Astrocyte of the cerebellum (primary cell): ENCODE measurements at regions not wholly inside any gene's neighbourhood (a gene's known extent, or its start where the extent isn't known, plus 50 kb on each side); places are given as distances from the start of the nearest gene placed in this dataset.

Experiments
- DNase-seq: peaks from one replicate; pipeline ENCODE4 v3.0.0-alpha.2; 2011; ENCODE audit warnings: low read depth
- H3K4me3 ChIP-seq: 2 replicates; pipeline ENCODE4 v1.5.1; 2011; ENCODE audit warnings: mild to moderate bottlenecking, low read depth, low read length, moderate library complexity
- in situ Hi-C: cut with HindIII; loops from 2 replicates; pipeline ENCODE4 v1.10.0; 2017; ENCODE audit warnings: low sequenced_read_pairs
- TF ChIP-seq, protein P1 (sequence below): IDR thresholded peaks from 2 replicates; pipeline ENCODE4 v1.5.1; 2012; ENCODE audit warnings: low read length, low read depth, moderate library complexity, mild to moderate bottlenecking; ENCODE audit errors: missing control alignments

DNA sequence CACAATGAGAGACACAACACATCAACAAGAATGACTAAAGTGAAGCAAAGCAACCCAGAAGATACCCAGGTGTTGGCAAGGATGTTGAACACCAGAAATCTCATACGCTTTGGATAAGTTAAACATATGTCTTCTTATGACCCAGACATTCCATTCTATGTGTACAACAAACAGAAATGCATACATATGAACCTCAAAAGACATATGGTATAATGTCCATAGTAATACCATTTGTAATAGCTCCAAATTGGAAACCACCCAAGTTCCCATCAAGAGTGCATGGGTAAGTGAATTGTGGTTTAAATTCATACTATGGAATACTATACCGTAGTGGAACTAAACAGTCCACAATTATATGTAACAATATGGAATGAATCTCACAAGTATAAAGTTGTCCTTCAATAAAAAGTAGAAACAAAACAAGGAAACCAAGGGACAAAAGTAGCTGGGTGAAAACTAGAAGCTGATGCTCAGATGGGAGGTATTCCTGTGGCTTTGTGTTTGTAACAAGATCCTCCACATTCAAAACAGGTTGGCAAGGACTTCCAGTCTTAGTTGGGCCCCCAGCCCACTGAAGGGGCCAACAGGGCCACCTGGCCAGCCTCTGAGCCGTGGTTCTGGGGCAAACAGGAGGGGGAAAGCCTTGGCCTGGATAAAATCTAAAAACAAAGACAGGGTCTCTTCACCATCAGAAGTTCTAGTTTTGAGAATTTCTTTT is 171.8 kb upstream of the PITX1 start:
- in situ Hi-C loops, result no loop called here
- H3K4me3 ChIP-seq, result no peak overlapping the region
- DNase-seq, result no peak
- TF ChIP-seq, protein P1, sequence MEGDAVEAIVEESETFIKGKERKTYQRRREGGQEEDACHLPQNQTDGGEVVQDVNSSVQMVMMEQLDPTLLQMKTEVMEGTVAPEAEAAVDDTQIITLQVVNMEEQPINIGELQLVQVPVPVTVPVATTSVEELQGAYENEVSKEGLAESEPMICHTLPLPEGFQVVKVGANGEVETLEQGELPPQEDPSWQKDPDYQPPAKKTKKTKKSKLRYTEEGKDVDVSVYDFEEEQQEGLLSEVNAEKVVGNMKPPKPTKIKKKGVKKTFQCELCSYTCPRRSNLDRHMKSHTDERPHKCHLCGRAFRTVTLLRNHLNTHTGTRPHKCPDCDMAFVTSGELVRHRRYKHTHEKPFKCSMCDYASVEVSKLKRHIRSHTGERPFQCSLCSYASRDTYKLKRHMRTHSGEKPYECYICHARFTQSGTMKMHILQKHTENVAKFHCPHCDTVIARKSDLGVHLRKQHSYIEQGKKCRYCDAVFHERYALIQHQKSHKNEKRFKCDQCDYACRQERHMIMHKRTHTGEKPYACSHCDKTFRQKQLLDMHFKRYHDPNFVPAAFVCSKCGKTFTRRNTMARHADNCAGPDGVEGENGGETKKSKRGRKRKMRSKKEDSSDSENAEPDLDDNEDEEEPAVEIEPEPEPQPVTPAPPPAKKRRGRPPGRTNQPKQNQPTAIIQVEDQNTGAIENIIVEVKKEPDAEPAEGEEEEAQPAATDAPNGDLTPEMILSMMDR, result no peak

DNA sequence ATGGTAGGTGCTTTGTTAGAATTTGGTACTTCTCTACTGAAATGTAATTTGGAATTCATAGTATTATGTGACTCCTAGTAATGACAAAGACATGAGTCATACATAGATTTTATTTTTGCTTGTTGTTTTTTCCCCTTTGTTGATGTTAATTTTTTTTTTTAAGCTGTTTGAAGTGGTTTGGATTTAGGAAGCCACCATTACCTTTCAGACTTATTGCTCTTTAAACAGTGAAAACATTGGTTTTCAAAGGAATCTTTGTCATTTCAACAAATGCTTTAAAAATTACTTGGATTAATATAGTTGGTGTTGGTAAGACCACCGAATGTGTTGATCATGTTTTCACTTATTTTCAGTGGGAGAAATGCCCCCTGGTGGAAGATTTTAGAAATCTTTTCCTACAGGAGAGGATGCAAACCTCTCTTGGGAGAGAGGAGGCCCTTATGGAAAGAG is 170.1 kb upstream of the PITX1 start:
- in situ Hi-C loops, result no loop called here
- no peak overlapping the region for H3K4me3 ChIP-seq
- peak; percentile 5 for DNase-seq
- TF ChIP-seq, protein P1, result peak; percentile 40

DNA sequence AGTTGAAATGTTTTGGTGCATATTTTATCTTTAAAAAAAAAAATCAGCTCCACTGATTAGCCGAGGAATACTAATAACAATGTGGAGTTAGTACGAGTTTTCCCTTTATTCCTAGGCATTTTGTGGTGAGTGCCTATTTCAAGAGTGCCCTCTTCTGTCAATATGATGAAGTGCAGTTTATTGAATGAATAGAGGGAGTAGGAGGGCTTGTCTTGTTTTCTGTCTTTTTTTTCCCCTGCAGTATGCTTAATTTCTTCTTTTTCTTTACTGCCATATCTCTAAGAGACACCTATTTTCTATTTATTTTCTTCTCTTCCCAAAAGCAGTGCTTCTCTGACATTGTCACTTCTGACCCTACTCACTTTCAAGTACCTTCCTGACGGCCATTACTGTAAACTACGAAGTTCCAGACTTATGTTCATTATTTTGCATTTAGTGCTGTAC is 169.6 kb upstream of the PITX1 start:
- in situ Hi-C loops, result no loop called here
- TF ChIP-seq, protein P1, result peak; percentile 26
- no peak for DNase-seq
- no peak overlapping the region for H3K4me3 ChIP-seq

DNA sequence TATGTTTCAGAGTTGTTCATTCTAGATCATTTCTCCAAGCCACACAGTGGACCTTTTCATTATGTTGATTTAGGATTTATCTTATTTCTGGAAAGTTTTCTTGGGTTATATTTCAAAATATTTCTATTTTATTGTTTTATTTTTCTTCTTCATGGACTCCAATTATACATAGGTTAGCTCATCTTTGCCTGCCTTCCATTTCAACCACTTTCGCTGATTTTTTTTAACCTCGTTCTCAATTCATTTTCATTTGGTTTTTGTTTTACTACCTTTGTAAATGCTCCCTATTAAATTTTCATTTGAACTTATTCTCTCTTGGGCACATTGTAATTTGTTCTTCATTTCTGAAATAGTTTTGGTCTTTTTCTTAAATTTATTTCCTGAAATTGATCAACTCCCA is 169.0 kb upstream of the PITX1 start:
- in situ Hi-C loops, result no loop called here
- H3K4me3 ChIP-seq, result no peak overlapping the region
- no peak for DNase-seq
- TF ChIP-seq, protein P1, result no peak

DNA sequence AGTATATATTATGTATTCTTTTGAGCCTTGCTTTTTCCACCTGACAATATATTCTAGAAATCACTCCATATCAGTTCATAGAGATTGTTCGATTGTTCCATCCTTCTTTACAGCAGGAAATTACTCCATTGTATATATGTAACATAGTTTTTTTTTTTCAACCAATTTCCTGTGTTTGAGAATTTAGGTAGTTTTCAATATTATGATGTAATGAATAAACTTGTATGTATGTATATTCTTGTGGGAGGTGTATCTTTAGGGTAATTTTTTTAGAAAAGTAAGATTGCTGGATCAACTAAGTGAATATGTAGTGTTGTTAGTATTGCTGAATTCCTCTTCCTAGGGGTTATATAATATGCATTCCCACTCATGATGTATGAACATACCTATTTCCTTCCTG is 165.9 kb upstream of the PITX1 start:
- no peak overlapping the region for H3K4me3 ChIP-seq
- TF ChIP-seq, protein P1, result no peak
- in situ Hi-C loops, result no loop called here
- DNase-seq, result no peak

DNA sequence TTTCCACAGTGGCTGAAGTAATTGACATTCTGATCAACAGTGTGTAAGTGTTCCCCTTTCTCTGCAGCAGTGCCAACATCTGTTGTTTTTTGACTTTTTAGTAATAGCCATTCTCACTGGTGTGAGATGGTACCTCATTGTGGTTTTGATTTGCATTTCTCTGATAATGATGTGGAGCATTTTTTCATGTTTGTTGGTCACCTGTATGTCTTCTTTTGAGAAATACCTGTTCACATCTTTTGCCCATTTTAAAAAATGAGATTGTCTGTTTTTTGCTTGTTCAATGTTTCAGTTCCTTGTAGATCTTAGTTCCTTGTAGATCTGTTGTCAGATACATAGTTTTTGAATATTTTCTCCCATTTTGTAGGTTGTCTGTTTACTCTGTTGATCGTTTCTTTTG is 162.5 kb upstream of the PITX1 start:
- TF ChIP-seq, protein P1, result no peak
- no peak overlapping the region for H3K4me3 ChIP-seq
- no peak for DNase-seq
- in situ Hi-C loops, result no loop called here
